GM18499 (cell line): ENCODE measurements at regions not wholly inside any gene's neighbourhood (a gene's known extent, or its start where the extent isn't known, plus 50 kb on each side); places are given as distances from the start of the nearest gene placed in this dataset.
A peak's percentile ranks its signal among the peaks of the same experiment; 100 is the strongest.
"Not testable (repeated sequence)": the region's sequence is repeated elsewhere in the genome, so short reads cannot be mapped to it uniquely, and the experiment has no call there.

ENCODE experiments used
- ATAC-seq: cut with Tn5 transposase; IDR thresholded peaks from one replicate; pipeline ENCODE4 v1.9.1; 2021; ENCODE audit warnings: moderate number of reproducible peaks; ENCODE audit not compliant: insufficient read depth, unreplicated experiment

- no peak for ATAC-seq
Observed at GRCh38 chr10:60525716-60526585, 136.3 kb upstream of the ANK3 start.

GRCh38 chr10:60524541-60524940 is 134.9 kb upstream of the ANK3 start:
- ATAC-seq: no peak

- not testable (repeated sequence) for ATAC-seq
Observed at GRCh38 chr10:60523371-60523770, 133.7 kb upstream of the ANK3 start.

- no peak for ATAC-seq
Observed at GRCh38 chr10:60522617-60523016, 132.9 kb upstream of the ANK3 start.

- no peak for ATAC-seq
Observed at GRCh38 chr10:60521974-60522405, 132.3 kb upstream of the ANK3 start.

- ATAC-seq: no peak
Observed at GRCh38 chr10:60518745-60519144, 129.1 kb upstream of the ANK3 start.

- no peak for ATAC-seq
Observed at GRCh38 chr10:60517805-60518204, 128.1 kb upstream of the ANK3 start.

GRCh38 chr10:60513281-60513680 is 123.6 kb upstream of the ANK3 start:
- ATAC-seq: peak; percentile 59

GRCh38 chr10:60511477-60512229 is 122.0 kb upstream of the ANK3 start:
- no peak for ATAC-seq

GRCh38 chr10:60508831-60509230 is 119.2 kb upstream of the ANK3 start:
- no peak for ATAC-seq

GRCh38 chr10:60508037-60508436 is 118.4 kb upstream of the ANK3 start:
- ATAC-seq: no peak

- ATAC-seq: no peak
Observed at GRCh38 chr10:60502621-60503020, 112.9 kb upstream of the ANK3 start.

- ATAC-seq: no peak
Observed at GRCh38 chr10:60498985-60499384, 109.3 kb upstream of the ANK3 start.

- ATAC-seq: no peak
Observed at GRCh38 chr10:60497364-60497763, 107.7 kb upstream of the ANK3 start.

- ATAC-seq: no peak
Observed at GRCh38 chr10:60496181-60496580, 106.5 kb upstream of the ANK3 start.

GRCh38 chr10:60495338-60496055 is 105.8 kb upstream of the ANK3 start:
- no peak for ATAC-seq

GRCh38 chr10:60494774-60495173 is 105.1 kb upstream of the ANK3 start:
- no peak for ATAC-seq

GRCh38 chr10:60491162-60491561 is 101.5 kb upstream of the ANK3 start:
- no peak for ATAC-seq

GRCh38 chr10:60490013-60490412 is 100.3 kb upstream of the ANK3 start:
- no peak for ATAC-seq

GRCh38 chr10:60488111-60488669 is 98.5 kb upstream of the ANK3 start:
- ATAC-seq: no peak

- no peak for ATAC-seq
Observed at GRCh38 chr10:60487543-60487942, 97.9 kb upstream of the ANK3 start.
